HG02943 (cell line): ENCODE measurements at regions not wholly inside any gene's neighbourhood (a gene's known extent, or its start where the extent isn't known, plus 50 kb on each side); places are given as distances from the start of the nearest gene placed in this dataset.

ENCODE experiments used
- ATAC-seq: cut with Tn5 transposase; IDR thresholded peaks from one replicate; pipeline ENCODE4 v1.9.1; 2021; ENCODE audit warnings: mild to moderate bottlenecking, low read depth, moderate library complexity; ENCODE audit not compliant: unreplicated experiment

- no peak for ATAC-seq
These were observed 609.4 kb upstream of the PKN2 start for GRCh38 chr1:88074661-88075060.

- no peak for ATAC-seq
These were observed 608.3 kb upstream of the PKN2 start for GRCh38 chr1:88075813-88076212.

- no peak for ATAC-seq
These were observed 605.0 kb upstream of the PKN2 start for GRCh38 chr1:88079036-88079435.

- ATAC-seq, result no peak
These were observed 603.2 kb upstream of the PKN2 start for GRCh38 chr1:88080875-88081274.

- ATAC-seq, result no peak
These were observed 595.6 kb upstream of the PKN2 start for GRCh38 chr1:88088481-88088880.

GRCh38 chr1:88089961-88090360 lies 594.1 kb upstream of the PKN2 start:
- ATAC-seq, result no peak

- ATAC-seq, result no peak
These were observed 585.2 kb upstream of the PKN2 start for GRCh38 chr1:88098881-88099280.

GRCh38 chr1:88101041-88101440 lies 583.0 kb upstream of the PKN2 start:
- ATAC-seq, result no peak

- no peak for ATAC-seq
These were observed 579.8 kb upstream of the PKN2 start for GRCh38 chr1:88104236-88104635.

- no peak for ATAC-seq
These were observed 579.2 kb upstream of the PKN2 start for GRCh38 chr1:88104886-88105285.

- ATAC-seq, result no peak
These were observed 572.3 kb upstream of the PKN2 start for GRCh38 chr1:88111816-88112215.

- no peak for ATAC-seq
These were observed 566.5 kb upstream of the PKN2 start for GRCh38 chr1:88117597-88117996.

- ATAC-seq, result no peak
These were observed 565.8 kb upstream of the PKN2 start for GRCh38 chr1:88118176-88118845.

GRCh38 chr1:88124614-88125013 lies 559.5 kb upstream of the PKN2 start:
- ATAC-seq, result no peak

GRCh38 chr1:88126467-88126866 lies 557.6 kb upstream of the PKN2 start:
- ATAC-seq, result no peak

- no peak for ATAC-seq
These were observed 550.1 kb upstream of the PKN2 start for GRCh38 chr1:88133991-88134390.

GRCh38 chr1:88134983-88135921 lies 548.8 kb upstream of the PKN2 start:
- no peak for ATAC-seq

- no peak for ATAC-seq
These were observed 544.4 kb upstream of the PKN2 start for GRCh38 chr1:88139633-88140032.

GRCh38 chr1:88140325-88140724 lies 543.7 kb upstream of the PKN2 start:
- no peak for ATAC-seq

- peak; percentile 51 for ATAC-seq
These were observed 542.5 kb upstream of the PKN2 start for GRCh38 chr1:88141499-88142074.

- no peak for ATAC-seq
These were observed 538.3 kb upstream of the PKN2 start for GRCh38 chr1:88145752-88146151.
